Kidney epithelial cell (primary cell): ENCODE measurements at regions not wholly inside any gene's neighbourhood (a gene's known extent, or its start where the extent isn't known, plus 50 kb on each side); places are given as distances from the start of the nearest gene placed in this dataset.

ENCODE experiments used
- DNase-seq: peaks from one replicate; pipeline ENCODE4 v3.0.0-alpha.2; 2010; ENCODE audit warnings: low read depth
- H3K27me3 ChIP-seq: 2 replicates; pipeline ENCODE4 v1.6.0; 2011; ENCODE audit warnings: low read length; ENCODE audit not compliant: control insufficient read depth, insufficient read depth
- H3K36me3 ChIP-seq: 2 replicates; pipeline ENCODE4 v1.5.1; 2011; ENCODE audit warnings: low read length; ENCODE audit not compliant: control insufficient read depth, insufficient read depth
- H3K4me3 ChIP-seq: 2 replicates; pipeline ENCODE4 v1.5.1; 2011; ENCODE audit warnings: low read depth, mild to moderate bottlenecking, control low read depth, low read length
- CTCF ChIP-seq: IDR thresholded peaks from 2 replicates; pipeline ENCODE4 v1.5.1; 2011; ENCODE audit warnings: mild to moderate bottlenecking, moderate library complexity, low read length, control low read depth, inconsistent platforms; ENCODE audit not compliant: insufficient read depth, poor library complexity, severe bottlenecking

DNA sequence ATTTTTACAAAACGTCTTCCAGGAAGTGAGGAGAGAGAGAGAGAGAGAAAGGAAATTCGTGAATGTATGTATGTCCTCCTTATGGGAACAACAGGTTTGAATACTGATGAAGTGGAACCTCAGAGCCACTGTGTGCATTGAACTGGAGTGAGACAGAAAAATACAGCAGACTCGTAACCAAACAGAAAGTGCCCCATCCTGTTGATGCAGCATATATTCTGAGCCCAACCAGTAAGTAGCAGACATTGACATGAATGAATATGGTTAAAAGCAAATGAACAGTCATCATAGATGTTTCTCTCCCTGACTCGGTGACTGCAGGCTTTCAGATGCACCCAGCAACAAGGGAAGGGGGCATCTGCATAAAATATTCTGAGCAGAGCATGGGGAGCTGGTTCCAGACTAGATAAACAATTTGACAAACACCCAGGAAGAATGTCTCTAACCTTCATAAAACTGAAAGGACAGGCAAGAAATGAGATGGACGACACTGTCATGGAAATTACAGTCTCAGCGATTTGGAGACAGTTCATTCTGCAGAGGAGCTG, 471.0 kb upstream of the PBX1 start:
- Histone ChIP-seq H3K36me3 (no peaks in the 10 kb centered on the region), H3K27me3 (no peaks in the 10 kb centered on the region), H3K4me3 (no peak overlapping the region)
- TF ChIP-seq CTCF: no peak
- DNase-seq: no peak

GRCh38 chr1:164092603-164093353, 466.2 kb upstream of the PBX1 start:
- Histone ChIP-seq H3K27me3 (no peaks in the 10 kb centered on the region), H3K4me3 (no peak overlapping the region), H3K36me3 (no peaks in the 10 kb centered on the region)
- peak; percentile 18 for TF ChIP-seq CTCF
- DNase-seq: no peak

DNA sequence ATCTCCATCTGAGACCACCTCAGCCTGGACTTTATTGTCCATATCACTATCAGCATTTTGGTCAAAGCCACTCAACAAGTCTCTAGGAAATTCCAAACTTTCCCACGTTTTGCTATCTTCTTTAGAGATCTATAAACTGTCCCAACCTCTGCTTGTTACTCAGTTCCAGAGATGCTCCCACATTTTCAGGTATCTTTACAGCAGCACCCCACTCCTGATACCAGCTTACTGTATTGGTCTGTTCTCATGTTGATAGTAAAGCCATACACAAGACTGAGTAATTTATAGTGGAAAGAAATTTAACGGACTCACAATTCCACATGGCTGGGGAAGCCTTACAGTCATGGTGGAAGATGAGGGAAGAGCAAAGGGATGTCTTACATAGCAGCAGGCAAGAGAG, 465.4 kb upstream of the PBX1 start:
- no peak for TF ChIP-seq CTCF
- Histone ChIP-seq H3K4me3 (no peak overlapping the region), H3K36me3 (no peaks in the 10 kb centered on the region), H3K27me3 (no peaks in the 10 kb centered on the region)
- DNase-seq: no peak

DNA sequence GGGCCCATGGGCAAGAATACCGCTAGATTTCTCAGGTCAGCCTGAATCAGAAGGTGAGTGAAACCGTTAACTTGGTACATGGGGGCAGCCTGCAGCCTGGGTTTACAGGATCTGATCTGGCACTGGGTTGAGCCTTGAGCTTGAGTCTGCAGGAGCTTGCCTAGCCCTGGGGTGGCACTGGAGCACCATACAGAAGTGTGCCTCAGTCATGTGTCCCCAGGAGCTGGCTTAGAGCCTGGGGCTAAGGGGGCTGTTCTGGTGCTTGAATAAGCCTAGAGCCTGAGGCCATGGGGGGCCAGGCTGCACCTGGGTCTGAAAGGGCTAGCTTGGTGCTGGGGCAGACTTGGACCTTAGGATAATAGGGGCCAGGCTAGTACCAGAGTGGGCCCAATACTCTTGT, 457.2 kb upstream of the PBX1 start:
- Histone ChIP-seq H3K36me3 (no peaks in the 10 kb centered on the region), H3K27me3 (no peaks in the 10 kb centered on the region), H3K4me3 (no peak overlapping the region)
- no peak for DNase-seq
- TF ChIP-seq CTCF: no peak

- H3K4me3 ChIP-seq: no peak overlapping the region
- no peaks in the 10 kb centered on the region for H3K27me3 ChIP-seq
- H3K36me3 ChIP-seq: no peaks in the 10 kb centered on the region
- TF ChIP-seq CTCF: no peak
- DNase-seq: no peak
Observed at GRCh38 chr1:164131949-164132348, 427.0 kb upstream of the PBX1 start.
